DND-41 (cell line): ENCODE measurements at regions not wholly inside any gene's neighbourhood (a gene's known extent, or its start where the extent isn't known, plus 50 kb on each side); places are given as distances from the start of the nearest gene placed in this dataset.

ENCODE experiments used
- ATAC-seq: fragments of 200-7000 bp; cut with Tn5 transposase; 3 replicates; pipeline ENCODE4 v1.9.1; 2021; ENCODE audit warnings: low read depth; ENCODE audit not compliant: insufficient read depth
- DNase-seq: peaks from one replicate; pipeline ENCODE4 v3.0.0-alpha.2; 2020
- H2AFZ ChIP-seq: 2 replicates; pipeline ENCODE4 v1.6.0; 2012; ENCODE audit warnings: low read depth, low read length
- H3K27ac ChIP-seq: 2 replicates; pipeline ENCODE4 v1.5.1; 2012; ENCODE audit warnings: low read length, inconsistent platforms
- H3K27me3 ChIP-seq: fragments of 200-600 bp; sonication (generic); 2 replicates; pipeline ENCODE4 v1.6.0; 2012; ENCODE audit warnings: low read length, mild to moderate bottlenecking, inconsistent platforms; ENCODE audit not compliant: insufficient read depth, poor library complexity
- H3K36me3 ChIP-seq: 2 replicates; pipeline ENCODE4 v1.5.1; 2012; ENCODE audit warnings: low read length, inconsistent platforms; ENCODE audit not compliant: insufficient read depth
- H3K4me1 ChIP-seq: 2 replicates; pipeline ENCODE4 v1.5.1; 2012; ENCODE audit warnings: mild to moderate bottlenecking, low read length; ENCODE audit not compliant: insufficient read depth
- H3K4me2 ChIP-seq: 2 replicates; pipeline ENCODE4 v1.6.0; 2012; ENCODE audit warnings: mild to moderate bottlenecking, moderate library complexity, low read length, inconsistent platforms; ENCODE audit not compliant: insufficient read depth
- H3K4me3 ChIP-seq, 2 experiments: fragments of 200-600 bp in 1 of 2; shearing (Covaris generic) in 1 of 2; 2 replicates each; pipeline ENCODE4 v1.5.1; 2012 to 2016; ENCODE audit warnings: inconsistent platforms in 2 of 2, low read length in 2 of 2, mild to moderate bottlenecking in 2 of 2, low read depth in 1 of 2, moderate library complexity in 1 of 2
- H3K79me2 ChIP-seq: 2 replicates; pipeline ENCODE4 v1.6.0; 2012; ENCODE audit warnings: low read length, inconsistent platforms; ENCODE audit not compliant: insufficient read depth
- H3K9ac ChIP-seq: 2 replicates; pipeline ENCODE4 v1.6.0; 2012; ENCODE audit warnings: low read depth, mild to moderate bottlenecking, inconsistent platforms, low read length, moderate library complexity
- H3K9me3 ChIP-seq: 2 replicates; pipeline ENCODE4 v1.5.1; 2012; ENCODE audit warnings: low read length, moderate library complexity, mild to moderate bottlenecking, inconsistent platforms; ENCODE audit not compliant: insufficient read depth, severe bottlenecking
- H4K20me1 ChIP-seq: 2 replicates; pipeline ENCODE4 v1.6.0; 2012; ENCODE audit warnings: low read length; ENCODE audit not compliant: insufficient read depth
- EZH2 ChIP-seq: IDR thresholded peaks from 3 replicates; pipeline ENCODE4 v1.6.1; 2012; ENCODE audit warnings: borderline replicate concordance, low read depth, mild to moderate bottlenecking, moderate library complexity, low read length, inconsistent platforms; ENCODE audit not compliant: severe bottlenecking
- TF ChIP-seq, protein P1 (sequence below): IDR thresholded peaks from 2 replicates; pipeline ENCODE4 v1.5.1; 2012; ENCODE audit warnings: borderline replicate concordance, low read length, moderate library complexity, mild to moderate bottlenecking; ENCODE audit not compliant: poor library complexity, severe bottlenecking; ENCODE audit errors: extremely low read depth

DNA sequence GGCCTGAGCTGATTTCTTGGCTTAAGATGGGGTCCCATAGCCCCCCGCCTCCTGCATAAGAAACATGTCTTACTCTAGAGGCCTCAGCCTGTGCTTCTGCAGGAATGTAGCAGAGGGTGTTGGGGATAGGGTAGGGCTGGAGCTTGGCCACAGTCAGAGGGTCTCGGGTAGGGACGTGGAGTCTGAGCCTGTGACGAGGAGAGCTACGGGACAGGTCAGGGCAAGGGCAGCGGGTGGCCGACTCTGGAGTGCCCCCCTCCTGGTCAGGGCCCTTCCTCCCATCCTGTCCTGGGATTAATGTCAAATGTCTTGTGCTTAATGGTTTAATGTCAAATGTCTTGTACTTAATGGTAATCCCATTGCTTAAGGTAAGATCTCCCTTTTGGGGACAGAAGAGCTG is 130.4 kb downstream of the GLI2 start:
- no peaks in the 10 kb centered on the region for H3K4me1 ChIP-seq
- H4K20me1 ChIP-seq, result no peaks in the 10 kb centered on the region; the same call in 1 of the 2 replicates
- H2AFZ ChIP-seq, result no peak overlapping the region
- peaks cover 7% of the 10 kb centered on the region for H3K27me3 ChIP-seq
- ATAC-seq (no peak), DNase-seq (no peak)
- H3K9me3 ChIP-seq, result no peaks in the 10 kb centered on the region
- H3K4me2 ChIP-seq, result no peak overlapping the region
- no peak overlapping the region for H3K9ac ChIP-seq
- no peak overlapping the region for H3K4me3 ChIP-seq
- TF ChIP-seq, protein P1, sequence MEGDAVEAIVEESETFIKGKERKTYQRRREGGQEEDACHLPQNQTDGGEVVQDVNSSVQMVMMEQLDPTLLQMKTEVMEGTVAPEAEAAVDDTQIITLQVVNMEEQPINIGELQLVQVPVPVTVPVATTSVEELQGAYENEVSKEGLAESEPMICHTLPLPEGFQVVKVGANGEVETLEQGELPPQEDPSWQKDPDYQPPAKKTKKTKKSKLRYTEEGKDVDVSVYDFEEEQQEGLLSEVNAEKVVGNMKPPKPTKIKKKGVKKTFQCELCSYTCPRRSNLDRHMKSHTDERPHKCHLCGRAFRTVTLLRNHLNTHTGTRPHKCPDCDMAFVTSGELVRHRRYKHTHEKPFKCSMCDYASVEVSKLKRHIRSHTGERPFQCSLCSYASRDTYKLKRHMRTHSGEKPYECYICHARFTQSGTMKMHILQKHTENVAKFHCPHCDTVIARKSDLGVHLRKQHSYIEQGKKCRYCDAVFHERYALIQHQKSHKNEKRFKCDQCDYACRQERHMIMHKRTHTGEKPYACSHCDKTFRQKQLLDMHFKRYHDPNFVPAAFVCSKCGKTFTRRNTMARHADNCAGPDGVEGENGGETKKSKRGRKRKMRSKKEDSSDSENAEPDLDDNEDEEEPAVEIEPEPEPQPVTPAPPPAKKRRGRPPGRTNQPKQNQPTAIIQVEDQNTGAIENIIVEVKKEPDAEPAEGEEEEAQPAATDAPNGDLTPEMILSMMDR, result no peak
- no peak for TF ChIP-seq EZH2
- no peaks in the 10 kb centered on the region for H3K36me3 ChIP-seq
- H3K27ac ChIP-seq, result no peak overlapping the region
- H3K79me2 ChIP-seq, result no peaks in the 10 kb centered on the region

DNA sequence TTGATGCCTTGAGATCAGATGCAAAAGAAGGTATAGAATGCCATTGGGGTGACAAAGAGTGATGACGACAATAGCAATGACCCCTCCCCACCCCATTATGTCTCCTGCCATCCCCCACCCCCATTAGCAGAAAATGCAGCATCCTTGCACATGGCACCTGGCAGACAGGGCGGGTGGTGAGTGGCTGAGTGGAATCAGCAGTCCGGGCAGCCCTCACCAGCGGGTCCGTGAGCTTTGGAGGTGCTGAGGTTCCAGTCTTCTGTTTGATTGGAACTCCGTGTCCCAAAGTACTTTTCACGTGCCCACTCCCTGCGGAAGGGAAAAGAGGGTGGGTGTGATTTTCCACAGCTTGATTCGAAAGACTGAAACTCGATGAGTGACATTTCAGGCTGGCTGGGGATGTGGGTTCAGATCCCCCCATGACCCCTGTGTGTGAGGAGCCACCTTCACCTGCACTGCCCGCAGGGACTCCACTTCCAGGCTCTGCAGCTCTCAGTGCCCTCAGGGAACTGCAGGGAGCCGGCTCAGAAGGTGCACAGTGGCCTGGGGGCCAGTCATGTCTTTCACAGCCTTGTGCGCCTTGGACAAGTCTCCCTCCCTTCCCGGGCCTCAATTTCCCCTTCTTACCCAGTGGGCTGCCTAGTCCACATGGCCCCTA is 130.9 kb downstream of the GLI2 start:
- H3K9ac ChIP-seq, result no peak overlapping the region
- peaks cover 10% of the 10 kb centered on the region for H3K27me3 ChIP-seq
- H3K4me2 ChIP-seq, result no peak overlapping the region
- ATAC-seq (no peak), DNase-seq (no peak)
- H3K4me1 ChIP-seq, result no peaks in the 10 kb centered on the region
- no peak overlapping the region for H2AFZ ChIP-seq
- H3K9me3 ChIP-seq, result no peaks in the 10 kb centered on the region
- H4K20me1 ChIP-seq, result no peaks in the 10 kb centered on the region; the same call in 1 of the 2 replicates
- H3K79me2 ChIP-seq, result no peaks in the 10 kb centered on the region
- no peak overlapping the region for H3K4me3 ChIP-seq
- no peak for TF ChIP-seq EZH2
- TF ChIP-seq, protein P1, result no peak
- H3K27ac ChIP-seq, result no peak overlapping the region
- no peaks in the 10 kb centered on the region for H3K36me3 ChIP-seq

DNA sequence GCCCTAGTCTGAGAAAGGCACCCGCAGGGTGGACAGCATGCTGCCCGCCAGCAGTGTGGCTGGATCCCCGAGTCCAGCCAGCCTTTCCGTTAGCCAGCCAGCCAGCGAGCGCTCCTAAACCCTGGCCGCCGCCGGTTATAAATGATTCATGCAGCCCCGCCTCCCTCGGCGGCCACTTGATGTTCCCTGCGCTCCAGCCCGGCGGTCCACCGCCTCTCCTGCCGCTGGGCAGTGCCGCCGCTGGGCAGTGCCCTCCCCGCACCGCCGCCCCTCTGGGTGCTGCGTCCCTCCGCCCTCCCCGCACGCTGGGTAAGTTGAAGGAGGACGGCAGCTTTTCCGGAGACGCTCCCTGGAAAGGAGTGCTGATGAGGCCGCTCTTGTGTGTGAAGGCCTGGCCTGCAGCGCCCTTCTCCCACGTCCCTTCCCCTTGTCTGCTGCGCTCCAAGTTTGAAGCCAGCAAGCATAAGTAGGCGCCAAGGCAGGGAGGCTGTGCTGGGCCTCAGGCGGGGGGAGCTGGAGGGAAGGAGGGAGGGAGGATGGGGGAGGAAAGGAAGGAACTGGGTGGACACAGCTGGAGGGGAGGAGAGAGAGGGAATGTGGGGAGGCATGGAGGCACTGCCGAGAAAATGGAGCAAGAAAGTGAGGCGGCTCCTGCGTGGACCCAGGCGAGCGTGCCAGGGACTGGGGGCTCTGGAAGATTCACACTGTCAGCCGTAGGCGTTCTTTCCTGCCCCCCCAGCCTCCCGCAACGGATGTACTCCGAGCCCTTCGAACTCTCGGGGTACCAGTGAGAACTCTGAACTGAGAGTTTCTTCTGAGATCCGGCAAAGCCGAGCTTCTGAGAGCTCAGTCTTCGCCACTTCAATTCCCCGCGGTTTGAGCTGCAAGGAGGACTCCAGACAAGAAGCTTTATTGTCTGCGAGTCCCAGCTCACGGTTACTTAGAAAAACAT is 131.9 kb downstream of the GLI2 start:
- H3K4me1 ChIP-seq, result no peaks in the 10 kb centered on the region
- ATAC-seq (no peak), DNase-seq (no peak)
- no peak for TF ChIP-seq EZH2
- TF ChIP-seq, protein P1, result no peak
- H3K79me2 ChIP-seq, result no peaks in the 10 kb centered on the region
- H4K20me1 ChIP-seq, result no peaks in the 10 kb centered on the region; the same call in 1 of the 2 replicates
- H3K4me2 ChIP-seq, result no peak overlapping the region
- H3K36me3 ChIP-seq, result no peaks in the 10 kb centered on the region
- H3K9ac ChIP-seq, result no peak overlapping the region
- peaks cover 17% of the 10 kb centered on the region for H3K27me3 ChIP-seq
- no peak overlapping the region for H2AFZ ChIP-seq
- H3K27ac ChIP-seq, result no peak overlapping the region
- no peak overlapping the region for H3K4me3 ChIP-seq
- no peaks in the 10 kb centered on the region for H3K9me3 ChIP-seq
